SK-N-SH (cell line): ENCODE measurements at regions not wholly inside any gene's neighbourhood (a gene's known extent, or its start where the extent isn't known, plus 50 kb on each side); places are given as distances from the start of the nearest gene placed in this dataset.

ENCODE experiments used
- EP300 ChIP-seq, 2 experiments: IDR thresholded peaks; 2 replicates each; pipeline versions ENCODE4 v1.4.0 to v1.6.1; 2012; ENCODE audit warnings: borderline replicate concordance in 1 of 2, low read depth in 1 of 2, low read length in 1 of 2
- FOXM1 ChIP-seq: IDR thresholded peaks from 2 replicates; pipeline ENCODE4 v1.4.0; 2012; ENCODE audit warnings: low read depth, mild to moderate bottlenecking
- NRF1 ChIP-seq: IDR thresholded peaks from 2 replicates; pipeline ENCODE4 v1.6.1; 2012; ENCODE audit warnings: low read depth, mild to moderate bottlenecking, low read length
- POLR2AphosphoS5 ChIP-seq: IDR thresholded peaks from 2 replicates; pipeline ENCODE4 v1.6.1; 2012; ENCODE audit warnings: low read depth, low read length
- RAD21 ChIP-seq: IDR thresholded peaks from 2 replicates; pipeline ENCODE4 v1.6.1; 2012; ENCODE audit warnings: mild to moderate bottlenecking, low read length
- REST ChIP-seq: IDR thresholded peaks from 2 replicates; pipeline ENCODE4 v1.6.1; 2012; ENCODE audit warnings: mild to moderate bottlenecking, low read depth, low read length, moderate library complexity
- YY1 ChIP-seq: IDR thresholded peaks from 2 replicates; pipeline ENCODE4 v1.4.0; 2012; ENCODE audit warnings: low read depth, mild to moderate bottlenecking
- TF ChIP-seq, protein P1 (sequence below): fragments of 200-600 bp; sonication (generic); IDR thresholded peaks from 2 replicates; pipeline ENCODE4 v1.6.1; 2017; ENCODE audit warnings: antibody characterized with exemption, mild to moderate bottlenecking, moderate library complexity

GRCh38 chr4:85393201-85393600 lies 81.7 kb upstream of the ARHGAP24 start:
- TF ChIP-seq POLR2AphosphoS5: no peak
- TF ChIP-seq, protein P1, sequence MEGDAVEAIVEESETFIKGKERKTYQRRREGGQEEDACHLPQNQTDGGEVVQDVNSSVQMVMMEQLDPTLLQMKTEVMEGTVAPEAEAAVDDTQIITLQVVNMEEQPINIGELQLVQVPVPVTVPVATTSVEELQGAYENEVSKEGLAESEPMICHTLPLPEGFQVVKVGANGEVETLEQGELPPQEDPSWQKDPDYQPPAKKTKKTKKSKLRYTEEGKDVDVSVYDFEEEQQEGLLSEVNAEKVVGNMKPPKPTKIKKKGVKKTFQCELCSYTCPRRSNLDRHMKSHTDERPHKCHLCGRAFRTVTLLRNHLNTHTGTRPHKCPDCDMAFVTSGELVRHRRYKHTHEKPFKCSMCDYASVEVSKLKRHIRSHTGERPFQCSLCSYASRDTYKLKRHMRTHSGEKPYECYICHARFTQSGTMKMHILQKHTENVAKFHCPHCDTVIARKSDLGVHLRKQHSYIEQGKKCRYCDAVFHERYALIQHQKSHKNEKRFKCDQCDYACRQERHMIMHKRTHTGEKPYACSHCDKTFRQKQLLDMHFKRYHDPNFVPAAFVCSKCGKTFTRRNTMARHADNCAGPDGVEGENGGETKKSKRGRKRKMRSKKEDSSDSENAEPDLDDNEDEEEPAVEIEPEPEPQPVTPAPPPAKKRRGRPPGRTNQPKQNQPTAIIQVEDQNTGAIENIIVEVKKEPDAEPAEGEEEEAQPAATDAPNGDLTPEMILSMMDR: no peak
- no peak for TF ChIP-seq EP300 (IDR thresholded peaks at IDR 0.05; ENCODE audit: borderline replicate concordance in 1 of 2, low read depth in 1 of 2, low read length in 1 of 2)
- TF ChIP-seq RAD21: no peak
- no peak for TF ChIP-seq REST
- TF ChIP-seq NRF1: no peak
- no peak for TF ChIP-seq FOXM1
- no peak for TF ChIP-seq YY1
